ENCODE measurements at regions not wholly inside any gene's neighbourhood (a gene's known extent, or its start where the extent isn't known, plus 50 kb on each side); places are given as distances from the start of the nearest gene placed in this dataset.

GRCh38 chr12:98425859-98426258 is 89.5 kb upstream of the TMPO start:
- no peak for FAIRE-seq
- BruUV-seq (replicated peaks): no TSS peak
- TF ChIP-seq ZNF696 (CRISPR knock-in tag; conservative IDR thresholded peaks at IDR 0.05): no peak
- peak; percentile 45; the same call in 1 of the 2 replicates for TF ChIP-seq KLF16 (IDR thresholded peaks at IDR 0.05)
- TF ChIP-seq ZNF778 (CRISPR knock-in tag; IDR thresholded peaks at IDR 0.05): no peak
- TF ChIP-seq ZNF253 (CRISPR knock-in tag; conservative IDR thresholded peaks at IDR 0.05): no peak
- TF ChIP-seq PRPF4 (IDR thresholded peaks at IDR 0.05; ENCODE audit: insufficient read depth, low read depth, low read length, poor library complexity, severe bottlenecking): no peak
- TF ChIP-seq ARID1B (IDR thresholded peaks at IDR 0.05): peak; percentile 75
- 0 out of 2 replicates have a peak, but pooled peaks have one; percentile 21 for TF ChIP-seq DPF2 (IDR thresholded peaks at IDR 0.05)
- peak; percentile 54 for TF ChIP-seq SOX6 (IDR thresholded peaks at IDR 0.05)
- TF ChIP-seq KAT7 (CRISPR knock-in tag; IDR thresholded peaks at IDR 0.05; ENCODE audit: borderline replicate concordance): no peak
- TF ChIP-seq HNRNPK (IDR thresholded peaks at IDR 0.05; ENCODE audit: low read depth, low read length, poor library complexity, severe bottlenecking): no peak
- TF ChIP-seq KDM1A (IDR thresholded peaks at IDR 0.05): no peak
- TF ChIP-seq TAL1 (IDR thresholded peaks at IDR 0.05): peak; percentile 58
- peak; percentile 33; the same call in 1 of the 2 replicates for TF ChIP-seq NCOR1 (IDR thresholded peaks at IDR 0.05)
- no peak for TF ChIP-seq ZNF586 (CRISPR knock-in tag; conservative IDR thresholded peaks at IDR 0.05)
- TF ChIP-seq TEAD1 (CRISPR knock-in tag; IDR thresholded peaks at IDR 0.05): 0 out of 4 replicates have a peak, but pooled peaks of 1 of the 2 experiments have one; percentile 27
- TF ChIP-seq SMAD4 (CRISPR knock-in tag; conservative IDR thresholded peaks at IDR 0.05): 0 out of 2 replicates have a peak, but pooled peaks have one; percentile 13
- TF ChIP-seq POLR2AphosphoS5 (IDR thresholded peaks at IDR 0.05; ENCODE audit: control insufficient read depth, insufficient read depth, low read depth, low read length): peak; percentile 33; the same call in 1 of the 2 replicates
- no peak for TF ChIP-seq ZBTB11 (CRISPR knock-in tag; IDR thresholded peaks at IDR 0.05)
- peak; percentile 40; the same call in 1 of the 2 replicates for TF ChIP-seq CTBP1 (IDR thresholded peaks at IDR 0.05; ENCODE audit: borderline replicate concordance)
- no peak for TF ChIP-seq ZNF695 (CRISPR knock-in tag; IDR thresholded peaks at IDR 0.05)
- no peak for TF ChIP-seq BACH1 (tag; IDR thresholded peaks at IDR 0.05)

More at GRCh38 chr12:98425859-98426258, 89.5 kb upstream of the TMPO start:
- Histone ChIP-seq H3K27me3 (ENCODE audit: control insufficient read depth in 2 of 2, insufficient read depth in 2 of 2, low read length in 2 of 2) (peaks cover 3 to 28% of the 10 kb centered on the region in 2 experiments; a peak in 4 of 5 replicates), H3K4me2 (ENCODE audit: insufficient read depth, low read length) (no peak overlapping the region), H3K27ac (ENCODE audit: extremely low read depth, low read depth, low read length) (no peak overlapping the region), H3K9me1 (ENCODE audit: control insufficient read depth, insufficient read depth, low read length) (no peaks in the 10 kb centered on the region), H3K4me3 (no peak overlapping the region), H4K20me1 (replicated peaks; ENCODE audit: control insufficient read depth, insufficient read depth, low read length) (no peaks in the 10 kb centered on the region), H2AFZ (ENCODE audit: low read depth, low read length) (no peak overlapping the region), H3K79me2 (ENCODE audit: control insufficient read depth, insufficient read depth, low read length) (no peaks in the 10 kb centered on the region), H3K9ac (ENCODE audit: insufficient read depth in 1 of 2, low read depth in 2 of 2, low read length in 2 of 2) (no peak overlapping the region), H3K4me1 (replicated peaks in 1 of 2; ENCODE audit: control insufficient read depth in 2 of 2, insufficient read depth in 2 of 2, low read length in 2 of 2) (peaks cover 3 to 7% of the 10 kb centered on the region in 2 experiments; a peak in 2 of 5 replicates), H3K36me3 (ENCODE audit: control insufficient read depth, insufficient read depth, low read length) (no peaks in the 10 kb centered on the region), H3K9me3 (replicated peaks; ENCODE audit: control insufficient read depth, insufficient read depth, low read depth, low read length) (no peaks in the 10 kb centered on the region)
- ATAC-seq (peak; percentile 59), DNase-seq (ENCODE audit: extremely low read depth in 1 of 4, low spot score in 3 of 4) (peak in 1 of 4 experiments; percentile 28)
- CTCF ChIA-PET (ENCODE audit: low intra/inter-chr PET ratio): interaction anchor here (2.5 kb wide), 1 partner anchor 91 kb away, joined by 19 read pairs; no protein-coding TSS in a partner anchor
- 3% methylated on average over 4 of the region's 4 CpGs for WGBS (ENCODE audit: insufficient coverage, low coverage, missing lambda C conversion rate)
- POLR2A ChIA-PET: interaction anchor here (1.6 kb wide), 2 partner anchors 83 to 90 kb away, joined by 3 read pairs; no protein-coding TSS in a partner anchor
- in situ Hi-C loops (cut with MboI) (no loop called here), intact Hi-C loops (cut with micrococcal nuclease) (loop anchor here (2.0 kb wide), 3 partner anchors 15 to 229 kb away; no protein-coding TSS in a partner anchor)

Measured in K562 (cell line).